Fibroblast of skin of right biceps (primary cell): ENCODE measurements at regions not wholly inside any gene's neighbourhood (a gene's known extent, or its start where the extent isn't known, plus 50 kb on each side); places are given as distances from the start of the nearest gene placed in this dataset.
"Not testable (repeated sequence)": the region's sequence is repeated elsewhere in the genome, so short reads cannot be mapped to it uniquely, and the experiment has no call there.

ENCODE experiments used
- DNase-seq: peaks from one replicate; pipeline ENCODE4 v3.0.0-alpha.2; 2013

DNA sequence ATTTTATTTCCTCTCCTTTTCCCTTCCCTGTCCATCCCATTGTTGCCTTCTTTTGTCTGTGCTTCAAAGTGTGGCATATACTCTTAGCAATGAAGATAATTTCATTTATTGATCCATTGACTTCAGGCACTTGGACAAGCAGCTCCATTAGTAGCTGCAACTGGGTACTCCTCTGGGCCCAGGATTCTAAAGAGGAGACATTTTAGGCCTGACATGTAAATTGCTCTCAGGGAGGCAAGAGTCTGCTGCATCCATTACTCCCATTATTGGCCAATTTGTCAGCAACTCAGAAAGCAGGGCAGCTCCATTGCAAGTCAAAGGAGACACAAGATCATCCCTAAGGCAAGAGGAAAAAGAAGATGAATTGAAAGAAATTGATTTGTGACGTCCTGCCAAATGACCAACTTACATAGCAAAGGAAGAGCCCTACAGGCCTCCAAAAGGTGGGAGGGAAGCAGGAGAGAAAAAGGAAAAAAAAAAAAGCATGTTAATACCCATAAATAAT, 1094.1 kb upstream of the FLRT2 start:
- no peak for DNase-seq

- no peak for DNase-seq
Measured at GRCh38 chr14:84436528-84436927, 1093.4 kb upstream of the FLRT2 start.

GRCh38 chr14:84442521-84442920, 1087.4 kb upstream of the FLRT2 start:
- no peak for DNase-seq

GRCh38 chr14:84445486-84445885, 1084.5 kb upstream of the FLRT2 start:
- DNase-seq: no peak

DNA sequence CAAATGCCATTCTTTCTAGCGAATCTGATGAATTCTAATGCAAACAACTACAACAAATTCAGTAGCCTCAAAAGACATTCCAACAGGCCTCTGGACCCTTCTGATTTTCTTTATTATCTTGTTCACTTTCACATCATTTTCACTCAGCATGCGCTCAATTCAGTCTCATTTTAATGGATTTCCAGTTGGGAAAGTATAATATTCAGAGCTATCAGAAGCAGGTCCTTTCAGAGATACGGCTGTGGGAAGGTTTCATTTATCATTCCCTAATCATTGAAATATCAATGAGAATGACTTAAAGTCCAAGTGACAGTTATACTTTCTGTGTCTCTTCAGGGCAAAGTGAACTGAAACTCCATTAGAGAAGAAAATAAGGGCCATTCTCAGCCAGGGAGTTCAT, 1083.7 kb upstream of the FLRT2 start:
- DNase-seq: no peak

GRCh38 chr14:84453307-84453950, 1076.5 kb upstream of the FLRT2 start:
- peak; percentile 38 for DNase-seq

- no peak for DNase-seq
Measured at GRCh38 chr14:84454114-84454513, 1075.8 kb upstream of the FLRT2 start.

DNA sequence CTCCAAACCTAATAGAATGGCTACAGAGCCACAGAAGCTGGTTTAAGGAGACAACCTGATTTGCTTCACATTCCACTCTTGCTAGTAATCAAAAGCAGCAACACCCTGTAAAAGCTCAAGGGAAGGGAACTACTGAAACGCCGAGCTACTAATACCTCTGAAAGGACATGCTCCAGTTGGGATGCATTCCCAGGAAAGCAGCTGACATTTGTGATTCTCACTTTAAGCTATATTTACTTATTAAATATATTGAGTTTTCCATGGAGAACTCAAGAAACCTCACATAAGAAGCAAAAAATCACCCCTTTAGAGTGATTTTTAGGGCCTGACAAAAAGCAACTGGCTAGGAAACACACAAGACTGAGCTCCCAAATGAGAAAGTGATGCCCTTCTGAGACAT, 1073.0 kb upstream of the FLRT2 start:
- no peak for DNase-seq

DNA sequence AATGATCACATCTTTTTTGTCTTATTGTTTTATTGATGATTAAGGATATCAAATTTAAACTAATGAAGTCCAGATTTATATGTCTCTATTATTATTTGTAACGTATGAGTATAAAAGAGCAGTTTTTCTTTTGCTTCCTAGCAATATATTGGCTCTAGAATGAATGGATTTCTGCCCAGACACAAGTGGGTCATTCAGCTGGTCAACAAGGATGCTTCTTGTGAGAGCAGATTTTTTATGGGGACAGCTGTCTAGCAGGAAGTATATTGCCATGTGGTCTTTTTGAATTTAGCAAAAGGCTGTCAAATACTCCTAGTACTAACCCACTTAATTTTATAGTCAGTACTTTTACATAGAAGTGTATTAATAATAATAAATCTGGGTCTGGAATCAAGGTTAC, 1071.1 kb upstream of the FLRT2 start:
- DNase-seq: no peak

GRCh38 chr14:84465880-84466279, 1064.1 kb upstream of the FLRT2 start:
- DNase-seq: peak; percentile 27

GRCh38 chr14:84468153-84468552, 1061.8 kb upstream of the FLRT2 start:
- no peak for DNase-seq

DNA sequence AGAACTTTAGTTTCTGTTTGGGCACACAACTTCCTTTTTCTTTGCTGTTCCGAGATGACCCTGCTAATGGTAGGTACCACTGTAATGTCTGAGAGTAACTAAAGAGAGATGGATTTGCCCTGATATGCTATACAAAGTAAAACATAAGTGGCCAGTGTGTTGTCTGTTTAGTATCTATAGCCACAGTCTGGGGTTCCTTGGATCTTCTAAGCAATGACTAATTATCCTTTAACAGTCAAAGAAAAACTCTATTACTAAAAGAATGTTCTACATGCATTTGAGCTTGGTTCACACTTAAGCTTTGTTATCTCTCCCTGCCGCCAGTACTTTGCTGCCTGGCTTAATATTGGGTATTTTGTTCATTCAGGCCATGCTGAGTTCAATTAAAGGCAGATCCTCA, 1051.9 kb upstream of the FLRT2 start:
- DNase-seq: no peak

GRCh38 chr14:84482256-84483071, 1047.5 kb upstream of the FLRT2 start:
- peak; percentile 79 for DNase-seq

DNA sequence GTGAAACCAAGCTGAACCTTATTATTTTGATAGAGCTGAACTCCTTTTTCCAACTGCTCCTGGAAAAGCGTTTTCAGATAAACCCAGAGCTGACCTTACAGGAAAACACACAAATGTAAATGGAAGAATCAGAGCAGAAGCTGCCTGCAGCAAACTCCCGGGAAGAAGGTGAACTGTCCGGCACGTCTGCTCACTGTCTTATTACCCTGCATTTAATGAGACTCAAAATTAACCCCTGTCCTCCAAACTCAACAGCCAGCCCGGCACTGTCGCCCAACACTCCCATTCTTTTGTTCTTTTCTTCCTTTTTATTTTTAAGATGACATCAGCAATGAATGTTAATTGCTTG, 1046.9 kb upstream of the FLRT2 start:
- no peak for DNase-seq

GRCh38 chr14:84484243-84484642, 1045.7 kb upstream of the FLRT2 start:
- DNase-seq: peak; percentile 35

DNA sequence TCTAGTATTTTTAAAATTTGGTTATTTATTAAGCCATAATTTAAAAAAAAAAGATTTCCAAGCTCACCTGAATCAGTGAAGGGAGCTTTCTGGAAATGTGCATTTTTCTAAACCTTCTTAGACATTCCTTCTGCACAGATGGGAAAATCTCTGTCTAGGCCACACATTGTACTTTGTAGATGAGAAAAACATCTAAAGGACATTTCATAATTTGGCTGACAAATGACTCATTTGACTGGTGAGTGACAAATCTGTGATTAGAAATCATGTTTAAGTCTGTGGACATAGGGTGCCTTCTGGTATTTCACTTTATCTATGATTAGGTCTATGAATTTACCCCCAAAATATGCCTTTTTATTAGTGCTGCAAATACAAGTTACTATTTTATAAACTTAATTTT, 1044.9 kb upstream of the FLRT2 start:
- DNase-seq: peak; percentile 11

DNA sequence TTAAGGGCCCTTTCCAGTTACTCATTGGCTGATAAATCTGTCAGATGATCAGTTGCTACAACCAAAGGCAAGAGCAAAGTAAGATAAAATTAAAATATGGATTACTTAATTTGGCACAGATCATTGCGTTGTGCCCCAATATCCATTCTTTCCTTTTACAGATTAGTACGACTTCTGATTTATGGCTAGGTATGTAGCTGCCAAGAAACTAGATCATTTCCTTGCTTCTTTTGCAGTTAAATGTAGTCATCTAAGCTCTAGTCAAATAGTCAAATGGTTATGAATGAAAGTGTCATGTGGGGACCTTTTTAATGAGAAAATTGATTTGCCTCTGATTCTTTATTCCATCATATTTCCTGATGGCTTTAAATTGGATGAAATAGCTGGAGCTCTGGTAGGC, 1039.9 kb upstream of the FLRT2 start:
- no peak for DNase-seq

- peak; percentile 77 for DNase-seq
Measured at GRCh38 chr14:84492685-84493084, 1037.3 kb upstream of the FLRT2 start.

- DNase-seq: peak; percentile 7
Measured at GRCh38 chr14:84493779-84494178, 1036.2 kb upstream of the FLRT2 start.

- DNase-seq: no peak
Measured at GRCh38 chr14:84496677-84497076, 1033.3 kb upstream of the FLRT2 start.

DNA sequence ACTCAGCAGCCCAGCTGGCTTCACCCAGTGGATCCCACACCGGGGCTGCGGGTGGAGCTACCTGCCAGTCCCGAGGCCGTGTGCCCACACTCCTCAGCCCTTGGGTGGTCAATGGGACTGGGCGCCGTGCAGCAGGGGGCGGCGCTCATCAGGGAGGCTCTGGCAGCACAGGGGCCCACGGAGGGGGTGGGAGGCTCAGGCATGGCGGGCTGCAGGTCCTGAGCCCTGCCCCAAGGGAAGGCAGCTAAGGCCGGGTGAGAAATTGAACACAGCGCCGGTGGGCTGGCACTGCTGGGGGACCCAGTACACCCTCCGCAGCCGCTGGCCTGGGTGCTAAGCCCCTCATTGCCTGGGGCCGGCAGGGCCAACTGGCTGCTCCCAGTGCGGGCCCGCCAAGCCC, 1017.1 kb upstream of the FLRT2 start:
- not testable (repeated sequence) for DNase-seq

GRCh38 chr14:84519836-84520235, 1010.1 kb upstream of the FLRT2 start:
- no peak for DNase-seq

- peak; percentile 53 for DNase-seq
Measured at GRCh38 chr14:84520711-84521338, 1009.1 kb upstream of the FLRT2 start.

- DNase-seq: no peak
Measured at GRCh38 chr14:84523746-84524145, 1006.2 kb upstream of the FLRT2 start.
